PC-9 (cell line): ENCODE measurements at regions not wholly inside any gene's neighbourhood (a gene's known extent, or its start where the extent isn't known, plus 50 kb on each side); places are given as distances from the start of the nearest gene placed in this dataset.

Experiments used
- EZH2 ChIP-seq: fragments of 200-600 bp; sonication (generic); IDR thresholded peaks from 2 replicates; pipeline ENCODE4 v1.8.0; 2017; ENCODE audit warnings: antibody characterized with exemption, low read depth
- TF ChIP-seq, protein P1 (sequence below): fragments of 200-600 bp; sonication (generic); conservative IDR thresholded peaks from 2 replicates; pipeline ENCODE4 v1.6.1; 2017; ENCODE audit warnings: mixed run types, antibody characterized with exemption, mild to moderate bottlenecking, moderate library complexity

DNA sequence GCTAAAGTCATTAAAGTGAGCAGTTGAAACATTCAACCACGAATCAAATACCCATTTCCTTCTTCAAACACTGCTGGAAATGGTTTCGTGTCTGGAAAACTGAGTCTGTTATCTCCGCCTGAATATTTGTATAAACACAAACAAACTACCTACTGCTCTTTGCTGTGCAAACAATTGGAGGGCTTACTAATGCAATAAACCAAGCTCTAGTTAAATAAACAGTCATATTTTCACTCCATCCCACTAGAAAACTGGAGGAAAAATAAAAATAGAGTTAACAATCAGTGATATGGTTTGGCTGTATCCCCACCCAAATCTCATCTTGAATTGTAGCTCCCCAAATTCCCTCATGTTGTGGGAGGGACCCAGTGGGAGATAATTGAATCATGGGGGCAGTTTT lies 397.6 kb downstream of the RASEF start:
- TF ChIP-seq, protein P1, sequence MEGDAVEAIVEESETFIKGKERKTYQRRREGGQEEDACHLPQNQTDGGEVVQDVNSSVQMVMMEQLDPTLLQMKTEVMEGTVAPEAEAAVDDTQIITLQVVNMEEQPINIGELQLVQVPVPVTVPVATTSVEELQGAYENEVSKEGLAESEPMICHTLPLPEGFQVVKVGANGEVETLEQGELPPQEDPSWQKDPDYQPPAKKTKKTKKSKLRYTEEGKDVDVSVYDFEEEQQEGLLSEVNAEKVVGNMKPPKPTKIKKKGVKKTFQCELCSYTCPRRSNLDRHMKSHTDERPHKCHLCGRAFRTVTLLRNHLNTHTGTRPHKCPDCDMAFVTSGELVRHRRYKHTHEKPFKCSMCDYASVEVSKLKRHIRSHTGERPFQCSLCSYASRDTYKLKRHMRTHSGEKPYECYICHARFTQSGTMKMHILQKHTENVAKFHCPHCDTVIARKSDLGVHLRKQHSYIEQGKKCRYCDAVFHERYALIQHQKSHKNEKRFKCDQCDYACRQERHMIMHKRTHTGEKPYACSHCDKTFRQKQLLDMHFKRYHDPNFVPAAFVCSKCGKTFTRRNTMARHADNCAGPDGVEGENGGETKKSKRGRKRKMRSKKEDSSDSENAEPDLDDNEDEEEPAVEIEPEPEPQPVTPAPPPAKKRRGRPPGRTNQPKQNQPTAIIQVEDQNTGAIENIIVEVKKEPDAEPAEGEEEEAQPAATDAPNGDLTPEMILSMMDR: no peak
- TF ChIP-seq EZH2: no peak
